ENCODE measurements at regions not wholly inside any gene's neighbourhood (a gene's known extent, or its start where the extent isn't known, plus 50 kb on each side); places are given as distances from the start of the nearest gene placed in this dataset.
"Not testable (repeated sequence)": the region's sequence is repeated elsewhere in the genome, so short reads cannot be mapped to it uniquely, and the experiment has no call there.

GRCh38 chr18:8910186-8910822, 192.2 kb upstream of the NDUFV2 start:
- intact Hi-C loops (cut with DNase I), result no loop called here
- ATAC-seq (no peak), DNase-seq (no peak)
- Histone ChIP-seq H3K4me1 (no peaks in the 10 kb centered on the region), H3K27ac (no peak overlapping the region), H3K4me3 (no peak overlapping the region), H3K36me3 (no peaks in the 10 kb centered on the region), H3K27me3 (no peaks in the 10 kb centered on the region), H3K9me3 (peaks cover 0 to 7% of the 10 kb centered on the region in 2 donors)
- TF ChIP-seq CTCF (IDR thresholded peaks at IDR 0.05), result no peak

DNA sequence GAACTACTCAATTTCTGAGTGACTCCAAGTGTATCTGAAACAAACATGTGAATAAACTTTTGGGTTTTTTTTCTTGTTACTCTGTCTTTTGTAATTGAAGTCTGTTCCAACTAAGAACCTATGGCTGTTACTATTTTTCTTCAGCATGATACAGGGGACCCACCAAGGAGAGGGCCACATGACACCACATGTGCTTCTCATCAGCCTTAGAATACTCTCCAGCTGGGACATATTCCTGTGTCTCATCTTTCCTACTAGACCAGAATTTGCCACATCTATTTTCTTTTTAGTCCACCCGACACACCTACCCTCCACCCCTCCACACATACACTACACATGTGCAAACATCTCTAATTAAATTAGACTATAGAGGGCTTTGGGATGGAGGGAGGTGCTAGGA, 191.7 kb upstream of the NDUFV2 start:
- DNase-seq (no peak), ATAC-seq (no peak)
- Histone ChIP-seq H3K4me1 (no peaks in the 10 kb centered on the region), H3K4me3 (no peak overlapping the region), H3K27ac (no peak overlapping the region), H3K27me3 (no peaks in the 10 kb centered on the region), H3K9me3 (peaks cover 0 to 5% of the 10 kb centered on the region in 2 donors), H3K36me3 (no peaks in the 10 kb centered on the region)
- TF ChIP-seq CTCF (IDR thresholded peaks at IDR 0.05), result no peak
- intact Hi-C loops (cut with DNase I), result no loop called here

DNA sequence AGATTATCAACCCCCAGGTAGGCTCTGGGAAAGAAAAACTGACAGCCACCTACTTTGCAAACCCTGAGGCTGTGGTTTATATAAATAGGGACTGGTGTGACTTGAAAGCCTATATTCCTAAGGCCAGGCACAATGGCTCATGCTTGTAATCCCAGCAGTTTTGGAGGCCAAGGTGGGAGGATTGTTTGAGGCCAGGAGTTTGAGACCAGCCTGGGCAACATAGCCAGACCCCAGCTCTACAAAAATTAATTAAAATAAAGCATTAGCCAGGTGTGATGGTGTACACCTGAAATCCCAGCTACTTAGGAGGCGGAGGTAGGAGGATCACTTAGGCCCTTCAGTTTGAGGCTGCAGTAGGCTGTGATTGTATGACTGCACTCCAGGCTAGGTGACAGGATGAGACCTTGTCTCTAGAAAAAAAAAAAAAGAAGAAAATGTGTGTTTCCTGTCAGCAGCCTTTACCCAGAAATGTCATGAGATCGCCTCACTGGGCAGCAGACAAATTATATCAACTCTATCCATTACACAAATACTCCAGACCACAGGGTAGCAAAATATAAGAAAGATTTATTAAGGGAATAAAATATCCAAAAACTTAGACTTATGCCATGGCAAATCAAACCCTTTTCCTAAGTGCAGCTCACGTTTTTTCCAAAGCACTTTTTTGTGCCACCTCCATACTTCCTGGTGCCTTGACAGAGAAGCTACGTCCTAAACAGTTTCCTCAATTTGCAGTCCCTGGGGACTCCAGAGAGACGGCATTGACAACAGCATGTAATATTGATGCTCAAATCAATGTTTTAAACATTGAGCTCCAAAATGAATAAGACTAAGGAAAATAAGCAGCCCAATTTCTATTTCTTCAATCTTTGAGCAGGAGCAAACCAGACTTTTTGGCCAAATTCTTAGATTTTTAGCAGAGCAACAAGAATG, 190.8 kb upstream of the NDUFV2 start:
- no peak for DNase-seq
- Histone ChIP-seq H3K27me3 (no peaks in the 10 kb centered on the region), H3K9me3 (no peaks in the 10 kb centered on the region), H3K4me1 (no peaks in the 10 kb centered on the region), H3K36me3 (no peaks in the 10 kb centered on the region), H3K27ac (no peak overlapping the region), H3K4me3 (no peak overlapping the region)
- no peak for ATAC-seq
- TF ChIP-seq CTCF (IDR thresholded peaks at IDR 0.05), result no peak
- intact Hi-C loops (cut with DNase I), result no loop called here

DNA sequence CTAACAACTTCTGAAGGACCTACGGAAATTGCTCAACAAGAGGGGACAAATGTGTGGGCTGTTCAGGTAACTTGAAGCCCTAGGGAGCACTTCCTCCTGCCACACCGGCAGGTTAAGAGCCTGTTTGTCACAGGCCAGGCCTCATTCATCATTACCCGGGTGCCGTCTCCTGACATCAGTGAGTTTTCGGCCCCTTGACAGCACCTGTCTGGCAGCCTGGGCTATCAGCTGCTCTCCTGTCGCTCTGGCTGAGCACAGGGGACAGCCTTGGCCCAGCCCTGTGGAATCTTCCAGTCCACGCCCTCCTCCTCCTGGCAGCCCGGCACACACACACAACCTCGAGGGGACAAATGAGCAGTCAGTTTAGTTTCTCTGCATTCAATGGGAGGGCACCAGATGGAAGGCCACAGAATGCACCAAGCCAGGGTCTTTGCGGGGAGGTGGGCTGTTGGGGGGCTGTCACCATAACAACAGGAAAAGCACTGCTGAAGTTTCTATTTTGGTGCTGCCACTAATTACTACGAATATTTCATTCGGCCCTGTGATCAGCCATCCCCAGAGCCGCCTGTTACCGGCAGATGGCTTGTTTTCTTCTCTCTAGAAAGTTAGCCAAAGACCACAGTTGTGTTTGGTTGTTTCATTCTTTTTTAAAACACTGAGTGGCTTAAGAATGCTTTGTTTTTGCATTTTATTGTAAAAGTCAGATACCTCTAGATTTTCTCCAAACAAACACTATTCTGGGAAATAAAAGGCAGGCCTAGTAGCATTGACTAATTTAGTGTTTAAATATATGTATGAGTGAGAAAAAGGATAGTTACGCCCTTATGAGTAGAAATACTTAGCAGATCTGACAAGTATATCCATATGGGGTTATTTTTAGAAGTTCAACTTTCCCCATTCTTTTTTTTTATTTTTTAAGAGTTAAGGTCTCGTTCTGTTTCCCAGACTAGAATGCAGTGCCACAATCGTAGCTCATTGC, 189.9 kb upstream of the NDUFV2 start:
- TF ChIP-seq CTCF (IDR thresholded peaks at IDR 0.05), result no peak
- ATAC-seq, result peak; percentile 92
- intact Hi-C loops (cut with DNase I), result no loop called here

GRCh38 chr18:8913606-8914403, 188.7 kb upstream of the NDUFV2 start:
- DNase-seq; H3K4me3 ChIP-seq; intact Hi-C loops (cut with DNase I); H3K9me3 ChIP-seq; H3K4me1 ChIP-seq; ATAC-seq; H3K27ac ChIP-seq; H3K36me3 ChIP-seq; H3K27me3 ChIP-seq: not testable (repeated sequence)

More for the DNA sequence above, 189.9 kb upstream of the NDUFV2 start:
- no peak overlapping the region for H3K4me3 ChIP-seq
- H3K27ac ChIP-seq, result no peak overlapping the region
- no peaks in the 10 kb centered on the region for H3K27me3 ChIP-seq
- no peaks in the 10 kb centered on the region for H3K4me1 ChIP-seq
- peak in 3 of 4 donors; percentile 8 to 76 (median 39) for DNase-seq
- no peaks in the 10 kb centered on the region for H3K36me3 ChIP-seq
- no peaks in the 10 kb centered on the region for H3K9me3 ChIP-seq

- H3K4me1 ChIP-seq; H3K9me3 ChIP-seq; H3K27me3 ChIP-seq; DNase-seq; H3K4me3 ChIP-seq; H3K27ac ChIP-seq; intact Hi-C loops (cut with DNase I); H3K36me3 ChIP-seq; ATAC-seq: not testable (repeated sequence)
These were observed 187.9 kb upstream of the NDUFV2 start for GRCh38 chr18:8914404-8915264.
